A549 (cell line): ENCODE measurements at regions not wholly inside any gene's neighbourhood (a gene's known extent, or its start where the extent isn't known, plus 50 kb on each side); places are given as distances from the start of the nearest gene placed in this dataset.

Experiments used
- ATAC-seq, 2 experiments: fragments of 200-7000 bp in 1 of 2; fragments of >200 bp in 1 of 2; cut with Nextera tagmentation in 1 of 2; cut with Tn5 transposase in 1 of 2; 3 replicates each; pipeline versions ENCODE4 v1.8.0 to v1.9.1; 2018 to 2020; ENCODE audit warnings: mild to moderate bottlenecking in 1 of 2, moderate library complexity in 1 of 2
- CTCF ChIA-PET: fragments of 300-600 bp; sonication (Branson Sonifier 250); formaldehyde crosslinking; extraction: SDS; loops from one replicate; lab custom pipeline; 2021; ENCODE audit warnings: antibody characterized with exemption, inconsistent platforms; lab: Yijun Ruan, JAX
- POLR2A ChIA-PET: fragments of 350-600 bp; formaldehyde crosslinking; extraction: SDS; loops from one replicate; lab custom pipeline; 2021; ENCODE audit warnings: antibody characterized with exemption, inconsistent platforms; lab: Yijun Ruan, JAX
- DNase-seq, 2 experiments: peaks; one replicate each; pipeline versions ENCODE4 v3.0.0 to v3.0.0-alpha.2; 2011 to 2016; ENCODE audit warnings: low read depth in 1 of 2, low spot score in 1 of 2
- FAIRE-seq: peaks from 2 replicates; lab custom pipeline; 2011; peaks lifted over from hg19 to GRCh38; lab: Jason Lieb, UNC
- H3K27ac ChIP-seq, 2 experiments: fragments of >200 bp; sonication (Bioruptor Twin); formaldehyde crosslinking; 3 replicates each; pipeline ENCODE4 v1.5.1; 2016 to 2017
- H3K4me1 ChIP-seq: fragments of >200 bp; sonication (Bioruptor Twin); formaldehyde crosslinking; 3 replicates; pipeline ENCODE4 v1.6.1; 2016
- H3K4me2 ChIP-seq: fragments of >200 bp; sonication (Bioruptor Twin); formaldehyde crosslinking; 3 replicates; pipeline ENCODE4 v1.6.1; 2016
- H3K4me3 ChIP-seq: fragments of >200 bp; sonication (Bioruptor Twin); formaldehyde crosslinking; 3 replicates; pipeline ENCODE4 v1.5.1; 2016
- H3K9me3 ChIP-seq: fragments of >200 bp; sonication (Bioruptor Twin); formaldehyde crosslinking; 3 replicates; pipeline ENCODE4 v1.6.1; 2016
- ATOH8 ChIP-seq: fragments of 250-450 bp; sonication (Bioruptor Pico); IDR thresholded peaks from 2 replicates; pipeline ENCODE4 v1.5.0; 2020; ENCODE audit warnings: low read depth, mild to moderate bottlenecking, moderate library complexity
- BHLHE40 ChIP-seq: IDR thresholded peaks from 2 replicates; pipeline ENCODE4 v1.6.1; 2012; ENCODE audit warnings: low read depth, low read length, inconsistent platforms
- CBX2 ChIP-seq: fragments of 200-600 bp; sonication (generic); IDR thresholded peaks from 2 replicates; pipeline ENCODE4 v1.6.1; 2016; ENCODE audit warnings: low read depth, mild to moderate bottlenecking, borderline replicate concordance
- CBX8 ChIP-seq: fragments of 200-600 bp; sonication (generic); IDR thresholded peaks from 2 replicates; pipeline ENCODE4 v1.6.1; 2016
- EHMT2 ChIP-seq: fragments of 200-600 bp; sonication (generic); IDR thresholded peaks from 2 replicates; pipeline ENCODE4 v1.6.1; 2016; ENCODE audit warnings: antibody characterized with exemption, low read depth, mild to moderate bottlenecking, moderate library complexity
- ELK1 ChIP-seq: fragments of 150-350 bp; IDR thresholded peaks from 2 replicates; pipeline ENCODE4 v1.6.1; 2014; ENCODE audit warnings: low read depth, mild to moderate bottlenecking, low read length
- ESRRA ChIP-seq: fragments of 150-350 bp; IDR thresholded peaks from 2 replicates; pipeline ENCODE4 v1.6.1; 2014; ENCODE audit warnings: mild to moderate bottlenecking, low read length, borderline replicate concordance
- GATA3 ChIP-seq: IDR thresholded peaks from 2 replicates; pipeline ENCODE4 v1.6.1; 2012; ENCODE audit warnings: borderline replicate concordance
- HDAC2 ChIP-seq: fragments of 200-600 bp; sonication (generic); IDR thresholded peaks from 2 replicates; pipeline ENCODE4 v1.6.1; 2016
- HES2 ChIP-seq: fragments of >200 bp; sonication (Bioruptor Twin); formaldehyde crosslinking; IDR thresholded peaks from 2 replicates; pipeline ENCODE4 v1.6.1; 2016
- HOXB13 ChIP-seq: fragments of 250-450 bp; sonication (Bioruptor Pico); IDR thresholded peaks from 2 replicates; pipeline ENCODE4 v1.5.0; 2020; ENCODE audit warnings: low read depth, mild to moderate bottlenecking, moderate library complexity
- JUN ChIP-seq, 2 experiments: fragments of >200 bp; sonication (Bioruptor Twin); formaldehyde crosslinking; IDR thresholded peaks; 2 replicates in 1 of 2; 3 replicates in 1 of 2; pipeline ENCODE4 v1.6.1; 2016 to 2017
- KDM5A ChIP-seq: fragments of 200-600 bp; sonication (generic); IDR thresholded peaks from 2 replicates; pipeline ENCODE4 v1.6.1; 2016; ENCODE audit warnings: antibody characterized with exemption, mild to moderate bottlenecking
- MAZ ChIP-seq: fragments of 150-350 bp; IDR thresholded peaks from 2 replicates; pipeline ENCODE4 v1.6.1; 2014; ENCODE audit warnings: antibody characterized with exemption, low read depth, low read length, borderline replicate concordance
- MYC ChIP-seq: IDR thresholded peaks from 2 replicates; pipeline ENCODE4 v1.6.1; 2012; ENCODE audit warnings: mild to moderate bottlenecking, inconsistent platforms, low read length, improper control_type of control experiment, borderline replicate concordance
- RARB ChIP-seq: fragments of 250-450 bp; sonication (Bioruptor Pico); IDR thresholded peaks from 2 replicates; pipeline ENCODE4 v1.8.0; 2021; ENCODE audit warnings: mild to moderate bottlenecking, moderate library complexity
- RFX5 ChIP-seq: fragments of 450-650 bp; IDR thresholded peaks from 2 replicates; pipeline ENCODE4 v1.7.1; 2014; ENCODE audit warnings: antibody characterized with exemption, mild to moderate bottlenecking, moderate library complexity
- SREBF2 ChIP-seq: fragments of 450-650 bp; IDR thresholded peaks from 2 replicates; pipeline ENCODE4 v1.6.1; 2014; ENCODE audit warnings: mild to moderate bottlenecking, moderate library complexity
- TFCP2L1 ChIP-seq: fragments of 250-450 bp; sonication (Bioruptor Pico); IDR thresholded peaks from 2 replicates; pipeline ENCODE4 v1.5.0; 2021; ENCODE audit warnings: mild to moderate bottlenecking
- TP53 ChIP-seq: fragments of 250-450 bp; sonication (Bioruptor Pico); IDR thresholded peaks from 2 replicates; pipeline ENCODE4 v1.5.0; 2021; ENCODE audit warnings: mild to moderate bottlenecking, moderate library complexity
- USF2 ChIP-seq: fragments of 450-650 bp; IDR thresholded peaks from 2 replicates; pipeline ENCODE4 v1.6.1; 2014; ENCODE audit warnings: antibody characterized with exemption
- ZSCAN20 ChIP-seq: fragments of 250-450 bp; sonication (Bioruptor Pico); IDR thresholded peaks from 2 replicates; pipeline ENCODE4 v1.8.0; 2022; ENCODE audit warnings: mild to moderate bottlenecking, moderate library complexity
- WGBS: methylation state at CpG from one replicate; pipeline ENCODE4 v1.1.6; 2017; ENCODE audit errors: missing lambda C conversion rate; 5-methylcytosine and 5-hydroxymethylcytosine counted together

GRCh38 chr17:62866471-62866870 is 58.4 kb upstream of the MARCHF10 start:
- H3K27ac ChIP-seq, result no peak overlapping the region
- ChIA-PET CTCF (interaction anchor here (0.8 to 2.6 kb wide), 8 partner anchors 9 to 173 kb away, joined by 3 to 10 read pairs (median 4); no protein-coding TSS in a partner anchor), POLR2A (no interaction called here)
- peaks cover 8% of the 10 kb centered on the region; the same call in 1 of the 3 replicates for H3K9me3 ChIP-seq
- no peak for FAIRE-seq
- no peaks in the 10 kb centered on the region for H3K4me1 ChIP-seq
- H3K4me2 ChIP-seq, result no peak overlapping the region
- no peak overlapping the region for H3K4me3 ChIP-seq
- TF ChIP-seq JUN (IDR thresholded peaks at IDR 0.05), result no peak
- TF ChIP-seq USF2, result no peak
- no peak for TF ChIP-seq ESRRA
- TF ChIP-seq, all 56 proteins: peak for 0
- WGBS, result 45% methylated on average over 3 of the region's 3 CpGs
- ATAC-seq (no peak), DNase-seq (no peak)

GRCh38 chr17:62865586-62865985 is 57.5 kb upstream of the MARCHF10 start:
- POLR2A ChIA-PET, result no interaction called here
- H3K4me1 ChIP-seq, result no peaks in the 10 kb centered on the region
- TF ChIP-seq MAZ (no peak), EHMT2 (no peak), HOXB13 (CRISPR knock-in tag) (no peak), TFCP2L1 (CRISPR knock-in tag) (no peak), ZSCAN20 (CRISPR knock-in tag) (no peak), GATA3 (no peak), ATOH8 (CRISPR knock-in tag) (no peak), RFX5 (no peak), ELK1 (no peak)
- CTCF ChIA-PET, result interaction anchor here (1.0 to 1.6 kb wide), 4 partner anchors 9 to 173 kb away, joined by 3 to 4 read pairs (median 3); no protein-coding TSS in a partner anchor
- no peak overlapping the region for H3K4me2 ChIP-seq
- WGBS, result 50% methylated on average over 1 of the region's 1 CpG
- FAIRE-seq (no peak), DNase-seq (no peak), ATAC-seq (no peak)
- no peak overlapping the region for H3K27ac ChIP-seq
- no peak overlapping the region for H3K4me3 ChIP-seq
- peaks cover 8% of the 10 kb centered on the region; the same call in 1 of the 3 replicates for H3K9me3 ChIP-seq

- ChIA-PET POLR2A (no interaction called here), CTCF (no interaction called here)
- Histone ChIP-seq H3K4me3 (no peak overlapping the region), H3K4me2 (no peak overlapping the region), H3K9me3 (peaks cover 8% of the 10 kb centered on the region; the same call in 1 of the 3 replicates), H3K27ac (no peak overlapping the region), H3K4me1 (no peaks in the 10 kb centered on the region)
- TF ChIP-seq HOXB13 (CRISPR knock-in tag), result no peak
- no peak for TF ChIP-seq HES2
- no peak for TF ChIP-seq MYC
- TF ChIP-seq CBX8, result no peak
- no peak for TF ChIP-seq HDAC2
- TF ChIP-seq SREBF2, result no peak
- TF ChIP-seq BHLHE40, result no peak
- no peak for TF ChIP-seq TP53 (CRISPR knock-in tag)
- no peak for TF ChIP-seq ATOH8 (CRISPR knock-in tag)
- no peak for TF ChIP-seq CBX2
- TF ChIP-seq KDM5A, result no peak
- TF ChIP-seq RARB, result no peak
- 62% methylated on average over 2 of the region's 2 CpGs for WGBS
- FAIRE-seq (no peak), DNase-seq (no peak), ATAC-seq (no peak)
Measured at GRCh38 chr17:62862251-62862650, 54.1 kb upstream of the MARCHF10 start.
